NCI-H526 treated with DMSO at 0.1 percent for 48 hours (cell line): ENCODE measurements at regions not wholly inside any gene's neighbourhood (a gene's known extent, or its start where the extent isn't known, plus 50 kb on each side); places are given as distances from the start of the nearest gene placed in this dataset.

Source experiments
- DNase-seq: peaks from one replicate; lab custom pipeline; 2025; lab: John Stamatoyannopoulos, UW

- DNase-seq: no peak
Measured at GRCh38 chr18:77853859-77854258, 604.2 kb downstream of the GALR1 start.

- no peak for DNase-seq
Measured at GRCh38 chr18:77857678-77858655, 608.3 kb downstream of the GALR1 start.

GRCh38 chr18:77859634-77860033, 610.0 kb downstream of the GALR1 start:
- no peak for DNase-seq

GRCh38 chr18:77862066-77862757, 612.6 kb downstream of the GALR1 start:
- DNase-seq: no peak

GRCh38 chr18:77865853-77866252, 616.2 kb downstream of the GALR1 start:
- DNase-seq: no peak

- DNase-seq: no peak
Measured at GRCh38 chr18:77866351-77866750, 616.7 kb downstream of the GALR1 start.

- DNase-seq: no peak
Measured at GRCh38 chr18:77870199-77870598, 620.6 kb downstream of the GALR1 start.

GRCh38 chr18:77870894-77871293, 621.2 kb downstream of the GALR1 start:
- no peak for DNase-seq

- no peak for DNase-seq
Measured at GRCh38 chr18:77872166-77872565, 622.5 kb downstream of the GALR1 start.

- no peak for DNase-seq
Measured at GRCh38 chr18:77876319-77876865, 626.7 kb downstream of the GALR1 start.

GRCh38 chr18:77879829-77880228, 630.2 kb downstream of the GALR1 start:
- no peak for DNase-seq

- no peak for DNase-seq
Measured at GRCh38 chr18:77884454-77884853, 634.8 kb downstream of the GALR1 start.

- no peak for DNase-seq
Measured at GRCh38 chr18:77894060-77894459, 644.4 kb downstream of the GALR1 start.

- no peak for DNase-seq
Measured at GRCh38 chr18:77895250-77895649, 645.6 kb downstream of the GALR1 start.

- DNase-seq: no peak
Measured at GRCh38 chr18:77896586-77897252, 647.1 kb downstream of the GALR1 start.

GRCh38 chr18:77897606-77898005, 648.0 kb downstream of the GALR1 start:
- DNase-seq: no peak

- DNase-seq: no peak
Measured at GRCh38 chr18:77899972-77900754, 650.5 kb downstream of the GALR1 start.

GRCh38 chr18:77905011-77905410, 655.4 kb downstream of the GALR1 start:
- DNase-seq: no peak

- DNase-seq: no peak
Measured at GRCh38 chr18:77905449-77906055, 655.9 kb downstream of the GALR1 start.

GRCh38 chr18:77906103-77906892, 656.6 kb downstream of the GALR1 start:
- DNase-seq: no peak
